ENCODE measurements at regions not wholly inside any gene's neighbourhood (a gene's known extent, or its start where the extent isn't known, plus 50 kb on each side); places are given as distances from the start of the nearest gene placed in this dataset.

DNA sequence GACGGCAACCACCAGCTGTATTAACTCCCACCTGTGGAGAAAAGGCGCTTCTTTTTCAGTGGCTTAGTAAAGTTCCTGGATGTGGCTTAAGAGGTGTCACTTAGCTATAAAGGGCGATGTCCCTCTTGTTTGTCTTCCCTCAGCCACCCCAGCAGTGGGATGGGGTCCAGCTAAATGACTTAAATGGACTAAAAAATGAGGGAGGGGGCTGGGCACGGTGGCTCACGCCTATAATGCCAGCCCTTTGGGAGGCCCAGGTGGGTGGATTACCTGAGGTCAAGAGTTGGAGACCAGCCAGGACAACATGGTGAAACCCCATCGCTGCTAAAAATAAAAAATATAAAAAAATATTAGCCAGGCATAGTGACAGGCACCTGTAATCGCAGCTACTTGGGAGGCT, 667.5 kb upstream of the RBFOX1 start:
- H3K36me3 ChIP-seq (ENCODE audit: low read depth, missing control alignments): no peaks in the 10 kb centered on the region
- intact Hi-C loops (cut with DNase I; ENCODE audit: low total_unique reads): no loop called here
- H3K4me3 ChIP-seq: no peak overlapping the region
- H3K4me1 ChIP-seq: no peaks in the 10 kb centered on the region
- H3K27me3 ChIP-seq: no peaks in the 10 kb centered on the region
- no peaks in the 10 kb centered on the region for H3K9me3 ChIP-seq
- TF ChIP-seq, protein P1, sequence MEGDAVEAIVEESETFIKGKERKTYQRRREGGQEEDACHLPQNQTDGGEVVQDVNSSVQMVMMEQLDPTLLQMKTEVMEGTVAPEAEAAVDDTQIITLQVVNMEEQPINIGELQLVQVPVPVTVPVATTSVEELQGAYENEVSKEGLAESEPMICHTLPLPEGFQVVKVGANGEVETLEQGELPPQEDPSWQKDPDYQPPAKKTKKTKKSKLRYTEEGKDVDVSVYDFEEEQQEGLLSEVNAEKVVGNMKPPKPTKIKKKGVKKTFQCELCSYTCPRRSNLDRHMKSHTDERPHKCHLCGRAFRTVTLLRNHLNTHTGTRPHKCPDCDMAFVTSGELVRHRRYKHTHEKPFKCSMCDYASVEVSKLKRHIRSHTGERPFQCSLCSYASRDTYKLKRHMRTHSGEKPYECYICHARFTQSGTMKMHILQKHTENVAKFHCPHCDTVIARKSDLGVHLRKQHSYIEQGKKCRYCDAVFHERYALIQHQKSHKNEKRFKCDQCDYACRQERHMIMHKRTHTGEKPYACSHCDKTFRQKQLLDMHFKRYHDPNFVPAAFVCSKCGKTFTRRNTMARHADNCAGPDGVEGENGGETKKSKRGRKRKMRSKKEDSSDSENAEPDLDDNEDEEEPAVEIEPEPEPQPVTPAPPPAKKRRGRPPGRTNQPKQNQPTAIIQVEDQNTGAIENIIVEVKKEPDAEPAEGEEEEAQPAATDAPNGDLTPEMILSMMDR (IDR thresholded peaks at IDR 0.05): no peak
- TF ChIP-seq POLR2A (IDR thresholded peaks at IDR 0.05): no peak
- no peak overlapping the region for H3K27ac ChIP-seq
- WGBS, 2 donors: 80 to 85% methylated on average over 7 of the region's 7 CpGs
- no peak for DNase-seq

- Histone ChIP-seq H3K27me3 (no peaks in the 10 kb centered on the region), H3K27ac (no peak overlapping the region), H3K4me1 (no peaks in the 10 kb centered on the region), H3K4me3 (no peak overlapping the region), H3K36me3 (ENCODE audit: low read depth, missing control alignments) (no peaks in the 10 kb centered on the region), H3K9me3 (no peaks in the 10 kb centered on the region)
- WGBS, 2 donors: 51 to 71% methylated on average over 2 of the region's 2 CpGs
- TF ChIP-seq, protein P1 (IDR thresholded peaks at IDR 0.05): no peak
- TF ChIP-seq POLR2A (IDR thresholded peaks at IDR 0.05): no peak
- intact Hi-C loops (cut with DNase I; ENCODE audit: low total_unique reads): no loop called here
- no peak for DNase-seq
Measured at GRCh38 chr16:6663668-6664067, 669.0 kb upstream of the RBFOX1 start.

DNA sequence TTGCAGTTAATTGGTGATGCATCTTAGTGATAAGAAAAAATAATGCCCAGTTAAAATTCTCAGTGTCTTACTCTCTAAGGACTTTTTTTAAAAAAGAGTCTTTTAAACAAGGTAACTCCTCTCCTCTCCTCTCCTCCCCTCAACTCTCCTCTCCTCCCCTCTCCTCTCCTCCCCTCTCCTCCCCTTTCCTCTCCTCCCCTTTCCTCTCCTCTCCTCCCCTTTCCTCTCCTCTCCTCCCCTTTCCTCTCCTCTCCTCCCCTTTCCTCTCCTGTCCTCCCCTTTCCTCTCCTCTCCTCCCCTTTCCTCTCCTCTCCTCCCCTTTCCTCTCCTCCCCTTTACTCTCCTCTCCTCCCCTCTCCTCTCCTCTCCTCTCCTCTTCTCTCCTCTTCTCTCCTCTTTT, 675.9 kb upstream of the RBFOX1 start:
- H3K9me3 ChIP-seq: no peaks in the 10 kb centered on the region

GRCh38 chr16:6646891-6647290, 685.8 kb upstream of the RBFOX1 start:
- Histone ChIP-seq H3K36me3 (ENCODE audit: low read depth, missing control alignments) (no peaks in the 10 kb centered on the region), H3K27me3 (no peaks in the 10 kb centered on the region)
- intact Hi-C loops (cut with DNase I; ENCODE audit: low total_unique reads): loop anchor here (10.0 kb wide), 1 partner anchor 1412 kb away; no protein-coding TSS in a partner anchor

More for the DNA sequence above, 675.9 kb upstream of the RBFOX1 start:
- Histone ChIP-seq H3K27me3 (no peaks in the 10 kb centered on the region), H3K27ac (no peak overlapping the region), H3K36me3 (ENCODE audit: low read depth, missing control alignments) (no peaks in the 10 kb centered on the region), H3K4me3 (no peak overlapping the region), H3K4me1 (no peaks in the 10 kb centered on the region)
- DNase-seq: no peak
- no peak for TF ChIP-seq POLR2A (IDR thresholded peaks at IDR 0.05)
- TF ChIP-seq, protein P1 (IDR thresholded peaks at IDR 0.05): no peak
- intact Hi-C loops (cut with DNase I; ENCODE audit: low total_unique reads): no loop called here

More at GRCh38 chr16:6646891-6647290, 685.8 kb upstream of the RBFOX1 start:
- Histone ChIP-seq H3K4me1 (no peaks in the 10 kb centered on the region), H3K9me3 (no peaks in the 10 kb centered on the region), H3K27ac (no peak overlapping the region), H3K4me3 (no peak overlapping the region)
- DNase-seq: no peak
- TF ChIP-seq, protein P1 (IDR thresholded peaks at IDR 0.05): no peak
- no peak for TF ChIP-seq POLR2A (IDR thresholded peaks at IDR 0.05)
- 55 to 68% methylated on average over 5 of the region's 5 CpGs for WGBS, 2 donors
